DND-41 (cell line): ENCODE measurements at regions not wholly inside any gene's neighbourhood (a gene's known extent, or its start where the extent isn't known, plus 50 kb on each side); places are given as distances from the start of the nearest gene placed in this dataset.

Source experiments
- CTCF ChIP-seq: IDR thresholded peaks from 2 replicates; pipeline ENCODE4 v1.5.1; 2012; ENCODE audit warnings: borderline replicate concordance, low read length, moderate library complexity, mild to moderate bottlenecking; ENCODE audit not compliant: poor library complexity, severe bottlenecking; ENCODE audit errors: extremely low read depth
- EZH2 ChIP-seq: IDR thresholded peaks from 3 replicates; pipeline ENCODE4 v1.6.1; 2012; ENCODE audit warnings: borderline replicate concordance, low read depth, mild to moderate bottlenecking, moderate library complexity, low read length, inconsistent platforms; ENCODE audit not compliant: severe bottlenecking

DNA sequence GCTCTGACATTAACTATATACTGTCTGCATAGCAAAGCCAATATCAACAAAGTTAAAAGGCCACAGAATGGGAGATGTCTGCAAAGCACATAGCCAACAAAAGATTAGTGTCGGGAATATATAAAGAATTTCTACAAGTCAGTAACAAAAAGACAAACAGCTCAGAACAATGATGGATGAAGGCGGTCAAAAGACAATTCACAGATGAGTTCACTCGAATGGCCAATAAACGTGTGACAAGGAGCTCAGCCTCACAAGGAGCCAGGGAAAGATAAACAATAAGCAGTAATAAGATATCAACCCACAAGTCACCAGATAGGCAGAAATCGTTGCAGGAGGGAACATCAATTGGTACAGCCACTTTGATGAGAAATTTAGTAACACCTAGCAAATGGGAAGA lies 106.0 kb upstream of the ISX start:
- TF ChIP-seq CTCF = no peak
- no peak for TF ChIP-seq EZH2
